Muscle of leg (tissue), 3 donors: ENCODE measurements at regions not wholly inside any gene's neighbourhood (a gene's known extent, or its start where the extent isn't known, plus 50 kb on each side); places are given as distances from the start of the nearest gene placed in this dataset.
A peak's percentile ranks its signal among the peaks of the same experiment; 100 is the strongest.

Source experiments
- DNase-seq: peaks from one replicate; pipeline ENCODE4 v3.0.0; 2013
- H3K27ac ChIP-seq: one replicate; pipeline ENCODE4 v1.5.1; 2013; ENCODE audit warnings: mild to moderate bottlenecking, low read length, control low read depth
- H3K27me3 ChIP-seq: one replicate; pipeline ENCODE4 v1.6.1; 2013; ENCODE audit warnings: low read length; ENCODE audit not compliant: control insufficient read depth, insufficient read depth
- H3K36me3 ChIP-seq: one replicate; pipeline ENCODE4 v1.6.1; 2013; ENCODE audit warnings: low read length; ENCODE audit not compliant: control insufficient read depth, insufficient read depth
- H3K4me1 ChIP-seq: one replicate; pipeline ENCODE4 v1.6.1; 2013; ENCODE audit warnings: low read length; ENCODE audit not compliant: control insufficient read depth, insufficient read depth
- H3K4me3 ChIP-seq: one replicate; pipeline ENCODE4 v1.5.1; 2013; ENCODE audit warnings: low read length, control low read depth
- H3K9me3 ChIP-seq: replicated peaks from 2 replicates; pipeline ENCODE4 v1.6.1; 2013; ENCODE audit warnings: low read depth, low read length; ENCODE audit not compliant: control insufficient read depth
- WGBS: methylation state at CpG from one replicate; pipeline ENCODE4 v1.1.5; 2013; ENCODE audit warnings: missing lambda C conversion rate; ENCODE audit not compliant: insufficient coverage; 5-methylcytosine and 5-hydroxymethylcytosine counted together

GRCh38 chr3:130259166-130259874, 86.2 kb upstream of the COL6A5 start:
- peaks cover 24% of the 10 kb centered on the region for H3K4me1 ChIP-seq
- H3K4me3 ChIP-seq: no peak overlapping the region
- peak; percentile 96 for DNase-seq
- H3K27ac ChIP-seq: peak overlapping the region; percentile 85
- no peaks in the 10 kb centered on the region for H3K36me3 ChIP-seq
- no CpG with 5 or more reads among the region's 2 CpGs for WGBS
- no peaks in the 10 kb centered on the region for H3K27me3 ChIP-seq
- no peaks in the 10 kb centered on the region for H3K9me3 ChIP-seq

DNA sequence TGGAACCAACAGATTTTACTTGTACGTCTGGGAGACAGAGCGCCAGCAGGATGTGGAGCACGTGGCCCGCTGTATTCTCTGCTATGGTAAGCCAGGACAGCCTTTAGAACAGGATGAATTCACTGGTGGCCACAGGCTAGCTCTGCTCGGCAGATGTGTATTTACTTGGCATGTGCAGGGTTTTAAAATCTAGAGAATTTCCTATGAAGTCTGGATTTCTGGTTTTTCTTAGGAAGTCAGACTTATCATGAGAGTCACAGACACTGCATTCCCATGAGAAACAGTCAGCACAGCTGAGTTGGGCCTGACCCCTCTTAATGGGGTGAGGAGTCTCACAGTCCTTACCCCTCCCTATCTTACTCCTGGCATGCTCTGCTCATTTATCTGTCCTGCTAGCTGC, 84.6 kb upstream of the COL6A5 start:
- Histone ChIP-seq H3K4me1 (peaks cover 24% of the 10 kb centered on the region), H3K27ac (peak overlapping the region; percentile 60), H3K36me3 (no peaks in the 10 kb centered on the region), H3K9me3 (no peaks in the 10 kb centered on the region), H3K27me3 (no peaks in the 10 kb centered on the region), H3K4me3 (no peak overlapping the region)
- 28% methylated on average over 5 of the region's 5 CpGs for WGBS
- DNase-seq: peak; percentile 95

- WGBS: 98% methylated on average over 25 of the region's 25 CpGs
- H3K27ac ChIP-seq: no peak overlapping the region
These were observed 81.8 kb upstream of the COL6A5 start for GRCh38 chr3:130263708-130264107.

GRCh38 chr3:130266817-130267216, 78.7 kb upstream of the COL6A5 start:
- Histone ChIP-seq H3K9me3 (no peaks in the 10 kb centered on the region), H3K4me1 (no peaks in the 10 kb centered on the region), H3K27me3 (no peaks in the 10 kb centered on the region), H3K27ac (no peak overlapping the region), H3K36me3 (no peaks in the 10 kb centered on the region), H3K4me3 (no peak overlapping the region)
- no peak for DNase-seq

More at GRCh38 chr3:130263708-130264107, 81.8 kb upstream of the COL6A5 start:
- DNase-seq: no peak
- Histone ChIP-seq H3K9me3 (no peaks in the 10 kb centered on the region), H3K4me1 (peaks cover 13% of the 10 kb centered on the region), H3K4me3 (no peak overlapping the region), H3K36me3 (no peaks in the 10 kb centered on the region), H3K27me3 (no peaks in the 10 kb centered on the region)

DNA sequence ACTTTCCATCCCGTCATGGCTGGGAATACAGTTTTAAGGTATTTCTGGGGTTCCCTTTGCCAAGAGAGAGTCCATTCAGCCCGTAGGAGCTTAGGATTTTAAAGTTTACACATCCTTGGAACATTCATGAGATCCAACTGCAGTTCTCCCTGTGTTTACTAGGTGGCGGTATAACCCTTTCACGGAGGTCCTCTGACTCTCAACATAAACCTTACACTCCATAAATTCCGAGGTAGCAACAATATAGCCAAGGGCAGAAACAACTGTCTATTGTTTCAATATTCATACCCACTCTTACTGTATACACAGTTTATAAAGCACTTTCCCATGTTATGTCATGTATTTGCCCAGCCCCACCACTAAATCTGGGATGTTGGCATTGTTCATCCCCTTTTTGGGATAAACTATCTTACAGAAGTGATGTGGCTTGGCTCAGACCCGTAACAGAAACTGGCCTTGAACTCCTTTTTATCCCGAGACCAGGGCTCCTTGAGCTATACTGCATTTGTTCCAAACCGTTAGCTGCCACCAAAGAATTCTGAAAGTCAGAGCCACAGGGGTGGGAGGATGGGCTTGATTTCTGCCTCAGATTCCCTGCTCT, 69.2 kb upstream of the COL6A5 start:
- H3K9me3 ChIP-seq: no peaks in the 10 kb centered on the region
- no peak overlapping the region for H3K4me3 ChIP-seq
- peaks cover 5% of the 10 kb centered on the region for H3K4me1 ChIP-seq
- H3K27ac ChIP-seq: peak overlapping the region; percentile 54
- no peaks in the 10 kb centered on the region for H3K27me3 ChIP-seq
- DNase-seq: peak; percentile 89
- WGBS: 0% methylated on average over 3 of the region's 8 CpGs
- H3K36me3 ChIP-seq: no peaks in the 10 kb centered on the region

DNA sequence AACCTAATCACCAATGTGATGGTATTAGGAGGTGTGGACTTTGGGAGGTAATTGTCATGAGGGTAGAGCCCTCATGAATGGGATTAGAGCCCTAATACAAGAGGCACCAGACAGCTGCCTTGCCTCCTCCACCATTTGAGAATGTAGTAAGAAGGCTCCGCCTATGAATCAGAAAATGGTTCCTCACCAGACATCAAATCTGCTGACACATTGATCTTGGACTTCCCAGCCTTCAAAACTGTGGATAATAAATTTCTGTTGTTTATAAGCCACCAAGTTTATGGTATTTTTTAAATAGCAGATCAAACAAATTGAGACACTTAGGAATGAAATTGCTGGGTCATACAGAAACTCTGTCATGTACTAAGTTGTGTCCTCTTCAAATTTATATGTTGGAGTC, 56.8 kb upstream of the COL6A5 start:
- Histone ChIP-seq H3K27ac (no peak overlapping the region), H3K27me3 (no peaks in the 10 kb centered on the region), H3K4me1 (no peaks in the 10 kb centered on the region), H3K36me3 (no peaks in the 10 kb centered on the region), H3K9me3 (no peaks in the 10 kb centered on the region), H3K4me3 (no peak overlapping the region)
- DNase-seq: no peak
- no CpG with 5 or more reads among the region's 1 CpG for WGBS

- no peak overlapping the region for H3K4me3 ChIP-seq
- H3K4me1 ChIP-seq: no peaks in the 10 kb centered on the region
- H3K36me3 ChIP-seq: no peaks in the 10 kb centered on the region
- WGBS: 60% methylated on average over 1 of the region's 2 CpGs
- DNase-seq: no peak
- no peaks in the 10 kb centered on the region for H3K27me3 ChIP-seq
- H3K27ac ChIP-seq: no peak overlapping the region
- no peaks in the 10 kb centered on the region for H3K9me3 ChIP-seq
These were observed 54.3 kb upstream of the COL6A5 start for GRCh38 chr3:130291148-130291547.

DNA sequence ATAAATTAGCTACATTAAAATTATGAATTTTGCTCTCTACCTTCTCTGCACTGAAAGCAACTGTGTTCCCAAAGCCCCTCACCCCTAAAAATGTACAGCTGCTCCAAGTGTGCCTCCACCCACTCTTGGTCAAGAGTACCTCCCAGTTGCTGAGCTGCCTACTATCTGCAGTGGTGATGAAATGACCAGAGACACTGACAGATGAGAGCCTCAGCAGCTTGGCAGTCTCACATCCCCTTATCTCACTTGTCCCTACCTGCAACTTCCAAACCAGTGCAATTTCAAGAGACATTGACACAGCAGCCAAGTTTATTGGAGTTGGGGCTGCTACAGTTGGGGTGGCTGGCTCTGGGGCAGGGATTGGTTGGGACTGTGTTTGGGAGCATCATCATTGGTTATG, 52.2 kb upstream of the COL6A5 start:
- H3K36me3 ChIP-seq: no peaks in the 10 kb centered on the region
- no peaks in the 10 kb centered on the region for H3K27me3 ChIP-seq
- no peak overlapping the region for H3K27ac ChIP-seq
- DNase-seq: no peak
- H3K4me3 ChIP-seq: no peak overlapping the region
- no peaks in the 10 kb centered on the region for H3K9me3 ChIP-seq
- H3K4me1 ChIP-seq: no peaks in the 10 kb centered on the region
